Pancreas (tissue), 10 donors: ENCODE measurements at regions not wholly inside any gene's neighbourhood (a gene's known extent, or its start where the extent isn't known, plus 50 kb on each side); places are given as distances from the start of the nearest gene placed in this dataset.

ENCODE experiments used
- ATAC-seq, 4 donors: fragments of 200-7000 bp; cut with Tn5 transposase; one replicate each; pipeline versions ENCODE4 v1.8.0 to v1.9.1; 2020; ENCODE audit warnings: mild to moderate bottlenecking in 4 of 4, moderate library complexity in 4 of 4
- DNase-seq, 6 donors: peaks; one replicate each; pipeline ENCODE4 v3.0.0-alpha.2; 2020
- FAIRE-seq: peaks from 2 replicates; lab custom pipeline; 2012; peaks lifted over from hg19 to GRCh38; lab: Jason Lieb, UNC
- H3K27ac ChIP-seq, 4 donors: fragments of 200-600 bp; sonication (generic); 1 replicate in 3 of 4; 2 replicates in 1 of 4; pipeline versions ENCODE4 v1.5.0 to v1.8.0; 2020
- H3K27me3 ChIP-seq, 4 donors: fragments of 200-600 bp; one replicate each; pipeline ENCODE4 v1.8.0; 2021
- H3K36me3 ChIP-seq, 3 donors: fragments of 200-600 bp; sonication (generic) in 1 of 3; one replicate each; pipeline versions ENCODE4 v1.5.0 to v1.8.0; 2020 to 2021
- H3K4me1 ChIP-seq, 3 donors: fragments of 200-600 bp; one replicate each; pipeline ENCODE4 v1.8.0; 2021
- H3K4me3 ChIP-seq, 4 donors: fragments of 200-600 bp; sonication (generic) in 2 of 4; one replicate each; pipeline versions ENCODE4 v1.5.0 to v1.8.0; 2020 to 2021
- H3K9me3 ChIP-seq, 4 donors: fragments of 200-600 bp; one replicate each; pipeline ENCODE4 v1.8.0; 2021
- WGBS, 2 donors: extraction: QIAGEN DNeasy Blood & Tissue Kit; methylation state at CpG; one replicate each; pipeline ENCODE4 v1.1.7; 2013; 5-methylcytosine and 5-hydroxymethylcytosine counted together
- intact Hi-C, 3 donors: fragments of 100-400 bp; cut with DNase I; formaldehyde crosslinking; loops; one replicate each; pipeline versions ENCODE4 v1.11.1 to v1.14.2; 2022
- TF ChIP-seq, protein P1 (sequence below), 4 donors: fragments of 200-600 bp; sonication (generic) in 3 of 4; IDR thresholded peaks; one replicate each; pipeline versions ENCODE4 v1.5.0 to v1.8.0; 2021; ENCODE audit warnings: antibody characterized with exemption in 4 of 4
- donor health status: healthy with polysubstance abuse.
- donor health status: DM: no; HTN: no; CAD: no; lungs with moderate emphysema.
- donor health status: DM: no; HTN: no; CAD: no.
- donor health status: control.
- donor health status: control.
- donor health status: Bipolar disorder and iron deficiency.
- donor health status: DM: yes; HTN: yes; CAD: no.
- donor health status: DM: no; HTN: no; CAD: no.
- donor health status: DM: no; HTN: no; CAD: no.
- donor health status: DM: yes; HTN: yes; CAD: no.

- DNase-seq (no peak), FAIRE-seq (no peak), ATAC-seq (no peak)
- H3K36me3 ChIP-seq = no peaks in the 10 kb centered on the region
- H3K27ac ChIP-seq = no peak overlapping the region
- H3K27me3 ChIP-seq = no peaks in the 10 kb centered on the region
- intact Hi-C loops = no loop called here
- 59 to 68% methylated on average over 2 of the region's 2 CpGs for WGBS, 2 donors
- TF ChIP-seq, protein P1, sequence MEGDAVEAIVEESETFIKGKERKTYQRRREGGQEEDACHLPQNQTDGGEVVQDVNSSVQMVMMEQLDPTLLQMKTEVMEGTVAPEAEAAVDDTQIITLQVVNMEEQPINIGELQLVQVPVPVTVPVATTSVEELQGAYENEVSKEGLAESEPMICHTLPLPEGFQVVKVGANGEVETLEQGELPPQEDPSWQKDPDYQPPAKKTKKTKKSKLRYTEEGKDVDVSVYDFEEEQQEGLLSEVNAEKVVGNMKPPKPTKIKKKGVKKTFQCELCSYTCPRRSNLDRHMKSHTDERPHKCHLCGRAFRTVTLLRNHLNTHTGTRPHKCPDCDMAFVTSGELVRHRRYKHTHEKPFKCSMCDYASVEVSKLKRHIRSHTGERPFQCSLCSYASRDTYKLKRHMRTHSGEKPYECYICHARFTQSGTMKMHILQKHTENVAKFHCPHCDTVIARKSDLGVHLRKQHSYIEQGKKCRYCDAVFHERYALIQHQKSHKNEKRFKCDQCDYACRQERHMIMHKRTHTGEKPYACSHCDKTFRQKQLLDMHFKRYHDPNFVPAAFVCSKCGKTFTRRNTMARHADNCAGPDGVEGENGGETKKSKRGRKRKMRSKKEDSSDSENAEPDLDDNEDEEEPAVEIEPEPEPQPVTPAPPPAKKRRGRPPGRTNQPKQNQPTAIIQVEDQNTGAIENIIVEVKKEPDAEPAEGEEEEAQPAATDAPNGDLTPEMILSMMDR (IDR thresholded peaks at IDR 0.05) = no peak
- no peaks in the 10 kb centered on the region for H3K9me3 ChIP-seq
- no peaks in the 10 kb centered on the region for H3K4me1 ChIP-seq
- H3K4me3 ChIP-seq = no peak overlapping the region
Observed at GRCh38 chr11:29578806-29579205, 438.0 kb downstream of the KCNA4 start.

- FAIRE-seq (no peak), DNase-seq (no peak), ATAC-seq (no peak)
- Histone ChIP-seq H3K27ac (no peak overlapping the region), H3K27me3 (no peaks in the 10 kb centered on the region), H3K4me1 (no peaks in the 10 kb centered on the region), H3K4me3 (no peak overlapping the region), H3K36me3 (no peaks in the 10 kb centered on the region), H3K9me3 (no peaks in the 10 kb centered on the region)
- TF ChIP-seq, protein P1 (IDR thresholded peaks at IDR 0.05) = no peak
- intact Hi-C loops = no loop called here
Observed at GRCh38 chr11:29564486-29564885, 452.3 kb downstream of the KCNA4 start.

GRCh38 chr11:29562183-29562582, 454.6 kb downstream of the KCNA4 start:
- no peak for ATAC-seq
- Histone ChIP-seq H3K4me1 (no peaks in the 10 kb centered on the region), H3K4me3 (no peak overlapping the region), H3K27me3 (no peaks in the 10 kb centered on the region), H3K36me3 (no peaks in the 10 kb centered on the region), H3K9me3 (no peaks in the 10 kb centered on the region), H3K27ac (no peak overlapping the region)
- 58 to 69% methylated on average over 3 of the region's 3 CpGs for WGBS, 2 donors
- no peak for FAIRE-seq
- TF ChIP-seq, protein P1 (IDR thresholded peaks at IDR 0.05) = no peak
- DNase-seq = no peak
- intact Hi-C loops = no loop called here

DNA sequence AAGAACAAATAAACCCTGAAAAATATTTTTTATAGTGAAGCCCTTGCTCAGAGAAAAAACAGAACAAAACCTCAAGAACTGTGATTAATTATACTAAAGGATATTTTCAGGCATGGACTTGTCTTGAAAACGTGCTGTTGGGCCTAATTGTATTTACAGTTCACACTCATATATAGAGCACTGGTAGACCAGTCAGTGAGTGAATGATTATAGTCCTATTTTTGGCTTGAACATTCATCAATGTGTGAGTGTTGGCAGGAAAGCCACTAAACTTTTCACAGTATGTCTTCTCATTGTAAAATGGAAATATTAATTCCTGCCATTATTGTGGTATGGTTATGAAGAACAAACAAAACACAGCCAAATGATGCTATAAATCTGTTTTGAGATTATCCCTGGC, 462.8 kb downstream of the KCNA4 start:
- intact Hi-C loops = no loop called here
- 9 to 10% methylated on average over 1 of the region's 1 CpG for whole genome bisulfite sequencing, 2 donors
- Histone ChIP-seq H3K27me3 (no peaks in the 10 kb centered on the region), H3K4me3 (no peak overlapping the region), H3K36me3 (no peaks in the 10 kb centered on the region), H3K27ac (no peak overlapping the region), H3K9me3 (no peaks in the 10 kb centered on the region), H3K4me1 (no peaks in the 10 kb centered on the region)
- FAIRE-seq = no peak
- DNase-seq = no peak
- no peak for ATAC-seq
- TF ChIP-seq, protein P1 (IDR thresholded peaks at IDR 0.05) = no peak

DNA sequence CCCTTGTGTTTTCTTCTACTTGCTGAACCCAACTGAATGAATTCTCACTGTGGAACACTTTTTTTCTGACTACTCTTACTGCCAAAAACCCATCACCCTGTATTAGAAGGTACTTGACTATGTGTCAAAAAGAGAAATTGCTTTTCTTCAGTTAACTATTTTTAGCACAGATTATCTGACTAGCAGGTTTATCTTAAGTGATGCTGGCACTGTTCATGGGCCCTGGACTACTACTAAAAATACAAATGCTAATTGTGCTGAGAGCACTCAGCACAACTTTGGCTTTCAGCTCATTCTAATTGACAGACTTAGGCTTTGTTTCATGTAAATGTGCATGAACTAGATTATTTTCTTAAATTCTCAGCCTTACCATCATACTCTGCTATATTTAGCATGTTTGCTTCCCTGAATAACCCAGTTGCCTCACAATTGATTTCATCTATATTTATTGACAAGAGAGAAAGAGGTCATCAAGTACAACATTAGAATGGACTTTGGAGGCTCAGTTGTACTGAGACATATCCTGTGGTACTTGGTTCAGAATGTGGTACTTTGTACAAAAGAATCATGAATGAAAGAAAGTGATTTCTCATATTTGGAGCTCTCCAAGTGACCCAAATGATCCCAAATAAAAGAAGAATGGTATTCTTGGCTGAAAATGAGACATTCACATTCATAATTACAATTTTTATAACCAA, 478.3 kb downstream of the KCNA4 start:
- Histone ChIP-seq H3K27ac (no peak overlapping the region), H3K27me3 (no peaks in the 10 kb centered on the region), H3K4me3 (no peak overlapping the region), H3K4me1 (no peaks in the 10 kb centered on the region), H3K9me3 (no peaks in the 10 kb centered on the region), H3K36me3 (no peaks in the 10 kb centered on the region)
- FAIRE-seq (no peak), DNase-seq (no peak), ATAC-seq (peak in 1 of 4 donors; percentile 51)
- TF ChIP-seq, protein P1 (IDR thresholded peaks at IDR 0.05) = no peak
- intact Hi-C loops = no loop called here
